Smooth muscle cell (in vitro differentiated cells): ENCODE measurements at regions not wholly inside any gene's neighbourhood (a gene's known extent, or its start where the extent isn't known, plus 50 kb on each side); places are given as distances from the start of the nearest gene placed in this dataset.
"Not testable (repeated sequence)": the region's sequence is repeated elsewhere in the genome, so short reads cannot be mapped to it uniquely, and the experiment has no call there.

Source experiments
- DNase-seq: peaks from one replicate; lab custom pipeline; 2025; ENCODE audit not compliant: unreplicated experiment; lab: John Stamatoyannopoulos, UW
- H2AFZ ChIP-seq: fragments of 200-600 bp; sonication (generic); 2 replicates; pipeline ENCODE4 v1.6.0; 2016; ENCODE audit warnings: antibody characterized with exemption, low read depth, mild to moderate bottlenecking
- H3F3A ChIP-seq: fragments of 200-600 bp; sonication (generic); 2 replicates; pipeline ENCODE4 v1.6.0; 2017; ENCODE audit warnings: antibody characterized with exemption, low read depth
- H3K27ac ChIP-seq: fragments of 200-600 bp; sonication (generic); 2 replicates; pipeline ENCODE4 v1.5.1; 2016; ENCODE audit warnings: low read depth, mild to moderate bottlenecking
- H3K27me3 ChIP-seq: fragments of 200-600 bp; sonication (generic); 2 replicates; pipeline ENCODE4 v1.6.1; 2016; ENCODE audit warnings: low read depth, mild to moderate bottlenecking
- H3K36me3 ChIP-seq: fragments of 200-600 bp; sonication (generic); 2 replicates; pipeline ENCODE4 v1.5.1; 2016; ENCODE audit warnings: low read depth
- H3K4me1 ChIP-seq: fragments of 200-600 bp; sonication (generic); 2 replicates; pipeline ENCODE4 v1.5.1; 2016; ENCODE audit warnings: low read depth
- H3K4me2 ChIP-seq: fragments of 200-600 bp; sonication (generic); 2 replicates; pipeline ENCODE4 v1.6.0; 2016; ENCODE audit warnings: mild to moderate bottlenecking
- H3K4me3 ChIP-seq: fragments of 200-600 bp; sonication (generic); 2 replicates; pipeline ENCODE4 v1.5.1; 2016; ENCODE audit warnings: mild to moderate bottlenecking
- H3K79me2 ChIP-seq: fragments of 200-600 bp; sonication (generic); 2 replicates; pipeline ENCODE4 v1.6.0; 2016; ENCODE audit warnings: low read depth, mild to moderate bottlenecking
- H3K9ac ChIP-seq: fragments of 200-600 bp; sonication (generic); 2 replicates; pipeline ENCODE4 v1.6.0; 2016; ENCODE audit warnings: low read depth
- H3K9me3 ChIP-seq: fragments of 200-600 bp; sonication (generic); replicated peaks from 2 replicates; pipeline ENCODE4 v1.5.1; 2016; ENCODE audit warnings: low read depth
- H4K20me1 ChIP-seq: fragments of 200-600 bp; sonication (generic); 2 replicates; pipeline ENCODE4 v1.6.0; 2016; ENCODE audit warnings: low read depth
- WGBS: methylation state at CpG from one replicate; pipeline ENCODE4 v1.1.7; 2016; ENCODE audit warnings: low lambda C conversion rate; 5-methylcytosine and 5-hydroxymethylcytosine counted together
- TF ChIP-seq, protein P1 (sequence below): fragments of 200-600 bp; sonication (generic); IDR thresholded peaks from 2 replicates; pipeline ENCODE4 v1.5.1; 2017; ENCODE audit warnings: borderline replicate concordance, mild to moderate bottlenecking, antibody characterized with exemption; ENCODE audit not compliant: insufficient read depth, poor library complexity, severe bottlenecking

DNA sequence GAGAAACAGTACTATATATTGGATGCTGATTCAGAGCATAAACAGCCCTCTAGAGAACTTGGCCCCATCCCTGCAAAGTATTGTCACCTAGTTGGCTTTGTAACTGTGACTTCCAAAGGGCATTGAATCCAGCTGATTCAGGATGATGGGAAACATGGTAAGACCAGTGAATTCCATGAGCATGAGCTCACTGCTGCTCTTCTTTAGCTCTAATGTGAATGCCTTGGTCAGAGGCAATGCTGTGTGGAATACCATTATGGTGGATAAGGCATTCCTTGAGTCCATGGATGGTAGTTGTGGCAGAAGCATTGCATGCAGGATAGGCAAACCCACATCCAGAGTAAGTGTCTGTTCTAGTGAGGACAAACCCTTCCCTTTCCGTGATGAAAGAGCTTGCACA, 365.6 kb upstream of the EDA2R start:
- Histone ChIP-seq H3K79me2 (no peaks in the 10 kb centered on the region), H4K20me1 (no peaks in the 10 kb centered on the region), H3K4me3 (no peak overlapping the region), H3K27me3 (no peaks in the 10 kb centered on the region), H3K36me3 (no peaks in the 10 kb centered on the region), H2AFZ (no peak overlapping the region), H3K4me2 (no peak overlapping the region), H3K27ac (no peak overlapping the region), H3K4me1 (no peaks in the 10 kb centered on the region), H3K9ac (no peak overlapping the region), H3K9me3 (no peaks in the 10 kb centered on the region), H3F3A (no peaks in the 10 kb centered on the region)
- 56% methylated on average over 1 of the region's 1 CpG for WGBS
- no peak for DNase-seq
- TF ChIP-seq, protein P1, sequence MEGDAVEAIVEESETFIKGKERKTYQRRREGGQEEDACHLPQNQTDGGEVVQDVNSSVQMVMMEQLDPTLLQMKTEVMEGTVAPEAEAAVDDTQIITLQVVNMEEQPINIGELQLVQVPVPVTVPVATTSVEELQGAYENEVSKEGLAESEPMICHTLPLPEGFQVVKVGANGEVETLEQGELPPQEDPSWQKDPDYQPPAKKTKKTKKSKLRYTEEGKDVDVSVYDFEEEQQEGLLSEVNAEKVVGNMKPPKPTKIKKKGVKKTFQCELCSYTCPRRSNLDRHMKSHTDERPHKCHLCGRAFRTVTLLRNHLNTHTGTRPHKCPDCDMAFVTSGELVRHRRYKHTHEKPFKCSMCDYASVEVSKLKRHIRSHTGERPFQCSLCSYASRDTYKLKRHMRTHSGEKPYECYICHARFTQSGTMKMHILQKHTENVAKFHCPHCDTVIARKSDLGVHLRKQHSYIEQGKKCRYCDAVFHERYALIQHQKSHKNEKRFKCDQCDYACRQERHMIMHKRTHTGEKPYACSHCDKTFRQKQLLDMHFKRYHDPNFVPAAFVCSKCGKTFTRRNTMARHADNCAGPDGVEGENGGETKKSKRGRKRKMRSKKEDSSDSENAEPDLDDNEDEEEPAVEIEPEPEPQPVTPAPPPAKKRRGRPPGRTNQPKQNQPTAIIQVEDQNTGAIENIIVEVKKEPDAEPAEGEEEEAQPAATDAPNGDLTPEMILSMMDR, result no peak

DNA sequence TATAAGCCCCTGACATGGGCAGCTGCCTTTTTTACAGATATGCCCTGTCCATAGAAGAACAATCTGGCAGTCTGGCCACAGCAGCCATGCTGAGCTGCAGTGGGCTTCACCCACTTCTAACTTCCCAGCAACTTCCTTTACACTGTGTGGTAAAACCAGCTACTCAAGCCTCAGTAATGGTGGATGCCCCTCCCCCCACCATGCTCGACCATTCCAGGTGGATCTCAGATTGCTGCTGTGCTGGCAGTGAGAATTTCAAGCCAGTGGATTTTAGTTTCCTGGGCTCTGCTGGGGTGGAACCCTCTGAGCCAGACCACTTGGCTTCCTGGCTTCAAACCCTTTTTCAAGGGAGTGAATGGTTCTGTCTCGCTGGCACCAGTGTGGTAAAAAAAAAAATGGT, 355.9 kb upstream of the EDA2R start:
- H3K79me2 ChIP-seq, result no peaks in the 10 kb centered on the region
- TF ChIP-seq, protein P1, result no peak
- H3F3A ChIP-seq, result no peaks in the 10 kb centered on the region
- no peaks in the 10 kb centered on the region for H4K20me1 ChIP-seq
- H3K9ac ChIP-seq, result no peak overlapping the region
- H3K4me2 ChIP-seq, result no peak overlapping the region
- no peaks in the 10 kb centered on the region for H3K27me3 ChIP-seq
- no peaks in the 10 kb centered on the region for H3K4me1 ChIP-seq
- H3K4me3 ChIP-seq, result no peak overlapping the region
- DNase-seq, result no peak
- H3K36me3 ChIP-seq, result no peaks in the 10 kb centered on the region
- H3K27ac ChIP-seq, result no peak overlapping the region
- H2AFZ ChIP-seq, result no peak overlapping the region
- 58% methylated on average over 2 of the region's 2 CpGs for WGBS
- peaks cover 4% of the 10 kb centered on the region for H3K9me3 ChIP-seq

DNA sequence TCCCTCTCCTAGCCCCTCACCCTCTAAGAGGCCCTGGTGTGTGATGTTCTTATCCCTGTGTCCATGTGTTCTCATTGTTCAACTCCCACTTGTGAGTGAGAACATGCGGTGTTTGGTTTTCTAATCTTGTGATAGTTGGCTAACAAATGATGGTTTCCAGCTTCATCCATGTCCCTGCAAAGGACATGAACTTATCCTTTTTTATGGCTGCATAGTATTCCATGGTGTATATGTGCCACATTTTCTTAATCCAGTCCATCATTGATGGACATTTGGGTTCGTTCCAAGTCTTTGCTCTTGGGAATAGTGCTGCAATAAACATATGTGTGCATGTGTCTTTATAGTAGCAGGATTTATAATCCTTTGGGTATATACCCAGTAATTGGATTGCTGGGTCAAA, 353.2 kb upstream of the EDA2R start:
- not testable (repeated sequence) for H3K4me3 ChIP-seq, H3F3A ChIP-seq, H3K4me1 ChIP-seq, DNase-seq, H2AFZ ChIP-seq, H3K9me3 ChIP-seq, H3K79me2 ChIP-seq, H3K4me2 ChIP-seq, H3K27me3 ChIP-seq, H3K9ac ChIP-seq, H3K36me3 ChIP-seq, H3K27ac ChIP-seq, H4K20me1 ChIP-seq
- WGBS, result 81% methylated on average over 2 of the region's 2 CpGs

DNA sequence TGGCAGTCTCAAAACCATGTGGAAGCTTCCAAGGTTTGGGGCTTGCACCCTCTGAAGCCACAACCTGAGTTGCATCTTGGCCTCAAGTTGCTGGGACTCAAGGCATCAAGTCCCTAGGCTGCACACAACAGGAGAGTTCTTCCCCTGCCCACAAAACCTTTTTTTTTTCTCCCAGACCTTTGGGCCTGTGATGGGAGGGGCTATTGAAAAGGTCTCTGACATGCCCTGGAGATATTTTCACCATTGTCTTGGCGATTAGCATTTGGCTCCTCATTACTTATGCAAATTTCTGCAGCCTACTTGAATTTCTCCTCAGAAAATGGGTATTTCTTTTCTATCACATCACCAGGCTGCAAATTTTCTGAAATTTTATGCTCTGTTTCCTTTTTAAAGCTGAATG, 349.5 kb upstream of the EDA2R start:
- H3F3A ChIP-seq, result no peaks in the 10 kb centered on the region
- peaks cover 4% of the 10 kb centered on the region for H3K9me3 ChIP-seq
- H2AFZ ChIP-seq, result no peak overlapping the region
- no peaks in the 10 kb centered on the region for H3K79me2 ChIP-seq
- no peak overlapping the region for H3K9ac ChIP-seq
- DNase-seq, result no peak
- no peak overlapping the region for H3K27ac ChIP-seq
- 32% methylated on average over 1 of the region's 1 CpG for WGBS
- H3K4me3 ChIP-seq, result no peak overlapping the region
- no peaks in the 10 kb centered on the region for H4K20me1 ChIP-seq
- H3K4me1 ChIP-seq, result no peaks in the 10 kb centered on the region
- no peaks in the 10 kb centered on the region for H3K27me3 ChIP-seq
- TF ChIP-seq, protein P1, result no peak
- no peaks in the 10 kb centered on the region for H3K36me3 ChIP-seq
- no peak overlapping the region for H3K4me2 ChIP-seq
